Iris pigment epithelial cell (primary cell): ENCODE measurements at regions not wholly inside any gene's neighbourhood (a gene's known extent, or its start where the extent isn't known, plus 50 kb on each side); places are given as distances from the start of the nearest gene placed in this dataset.
"Not testable (repeated sequence)": the region's sequence is repeated elsewhere in the genome, so short reads cannot be mapped to it uniquely, and the experiment has no call there.

Source experiments
- DNase-seq: peaks from one replicate; pipeline ENCODE4 v3.0.0-alpha.2; 2011; ENCODE audit warnings: low read depth

GRCh38 chr5:29451004-29451403 is 1742.5 kb upstream of the CDH6 start:
- not testable (repeated sequence) for DNase-seq

GRCh38 chr5:29414681-29415080 is 1778.8 kb upstream of the CDH6 start:
- DNase-seq = no peak

- DNase-seq = no peak
These were observed 1780.5 kb upstream of the CDH6 start for GRCh38 chr5:29412979-29413378.

GRCh38 chr5:29402270-29402669 is 1791.2 kb upstream of the CDH6 start:
- DNase-seq = no peak

- no peak for DNase-seq
These were observed 1803.5 kb upstream of the CDH6 start for GRCh38 chr5:29389993-29390392.

- no peak for DNase-seq
These were observed 1806.1 kb upstream of the CDH6 start for GRCh38 chr5:29387384-29387783.

GRCh38 chr5:29382780-29383179 is 1810.7 kb upstream of the CDH6 start:
- no peak for DNase-seq

- no peak for DNase-seq
These were observed 1813.5 kb upstream of the CDH6 start for GRCh38 chr5:29380029-29380428.

- DNase-seq = no peak
These were observed 1813.9 kb upstream of the CDH6 start for GRCh38 chr5:29379619-29380018.

GRCh38 chr5:29378104-29378503 is 1815.4 kb upstream of the CDH6 start:
- no peak for DNase-seq

GRCh38 chr5:29370248-29370647 is 1823.2 kb upstream of the CDH6 start:
- DNase-seq = no peak

- DNase-seq = no peak
These were observed 1826.2 kb upstream of the CDH6 start for GRCh38 chr5:29367176-29367833.

GRCh38 chr5:29351170-29351569 is 1842.3 kb upstream of the CDH6 start:
- no peak for DNase-seq

- no peak for DNase-seq
These were observed 1856.5 kb upstream of the CDH6 start for GRCh38 chr5:29337030-29337429.

GRCh38 chr5:29321591-29321990 is 1871.9 kb upstream of the CDH6 start:
- DNase-seq = no peak

GRCh38 chr5:29309359-29309758 is 1884.1 kb upstream of the CDH6 start:
- no peak for DNase-seq

- DNase-seq = no peak
These were observed 1886.0 kb upstream of the CDH6 start for GRCh38 chr5:29307478-29307877.

- no peak for DNase-seq
These were observed 1888.9 kb upstream of the CDH6 start for GRCh38 chr5:29304545-29304944.

- DNase-seq = no peak
These were observed 1896.9 kb upstream of the CDH6 start for GRCh38 chr5:29296548-29296947.

- no peak for DNase-seq
These were observed 1915.8 kb upstream of the CDH6 start for GRCh38 chr5:29277642-29278041.

- DNase-seq = no peak
These were observed 1917.1 kb upstream of the CDH6 start for GRCh38 chr5:29276371-29276770.

- DNase-seq = no peak
These were observed 1929.6 kb upstream of the CDH6 start for GRCh38 chr5:29263915-29264351.

GRCh38 chr5:29262339-29263123 is 1931.0 kb upstream of the CDH6 start:
- DNase-seq = no peak

- no peak for DNase-seq
These were observed 1932.3 kb upstream of the CDH6 start for GRCh38 chr5:29261213-29261612.
